ENCODE measurements at regions not wholly inside any gene's neighbourhood (a gene's known extent, or its start where the extent isn't known, plus 50 kb on each side); places are given as distances from the start of the nearest gene placed in this dataset.

DNA sequence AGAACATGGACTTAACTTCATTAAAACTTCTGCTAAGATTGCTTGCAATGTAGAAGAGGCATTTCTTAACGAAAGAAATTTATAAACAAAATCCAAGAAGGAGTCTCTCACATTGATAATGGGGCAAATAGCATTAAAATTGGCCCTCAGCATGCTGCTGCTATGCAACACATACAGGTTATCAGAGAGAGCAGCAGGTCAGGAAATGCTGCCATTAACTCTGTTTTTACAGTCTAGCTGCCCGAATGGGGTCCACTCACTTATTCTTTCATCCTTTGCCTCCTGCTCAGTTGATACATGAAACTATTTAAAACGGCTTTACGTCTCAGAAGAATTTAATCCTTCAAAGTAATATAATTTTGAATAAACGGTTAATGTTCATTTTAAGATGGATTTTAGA is 620.4 kb downstream of the SLC16A7 start:
- no peaks in the 10 kb centered on the region for H3K36me3 ChIP-seq (ENCODE audit: low read length)
- H4K20me1 ChIP-seq (ENCODE audit: low read depth, low read length) = no peaks in the 10 kb centered on the region
- H3K27me3 ChIP-seq (ENCODE audit: low read length) = no peaks in the 10 kb centered on the region
- TF ChIP-seq, protein P1, sequence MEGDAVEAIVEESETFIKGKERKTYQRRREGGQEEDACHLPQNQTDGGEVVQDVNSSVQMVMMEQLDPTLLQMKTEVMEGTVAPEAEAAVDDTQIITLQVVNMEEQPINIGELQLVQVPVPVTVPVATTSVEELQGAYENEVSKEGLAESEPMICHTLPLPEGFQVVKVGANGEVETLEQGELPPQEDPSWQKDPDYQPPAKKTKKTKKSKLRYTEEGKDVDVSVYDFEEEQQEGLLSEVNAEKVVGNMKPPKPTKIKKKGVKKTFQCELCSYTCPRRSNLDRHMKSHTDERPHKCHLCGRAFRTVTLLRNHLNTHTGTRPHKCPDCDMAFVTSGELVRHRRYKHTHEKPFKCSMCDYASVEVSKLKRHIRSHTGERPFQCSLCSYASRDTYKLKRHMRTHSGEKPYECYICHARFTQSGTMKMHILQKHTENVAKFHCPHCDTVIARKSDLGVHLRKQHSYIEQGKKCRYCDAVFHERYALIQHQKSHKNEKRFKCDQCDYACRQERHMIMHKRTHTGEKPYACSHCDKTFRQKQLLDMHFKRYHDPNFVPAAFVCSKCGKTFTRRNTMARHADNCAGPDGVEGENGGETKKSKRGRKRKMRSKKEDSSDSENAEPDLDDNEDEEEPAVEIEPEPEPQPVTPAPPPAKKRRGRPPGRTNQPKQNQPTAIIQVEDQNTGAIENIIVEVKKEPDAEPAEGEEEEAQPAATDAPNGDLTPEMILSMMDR (IDR thresholded peaks at IDR 0.05; ENCODE audit: insufficient read depth, low read length, poor library complexity, severe bottlenecking) = no peak
- TF ChIP-seq EZH2phosphoT487 (conservative IDR thresholded peaks at IDR 0.05; ENCODE audit: low read length) = no peak
- H3K9me3 ChIP-seq (ENCODE audit: insufficient read depth, low read length) = no peaks in the 10 kb centered on the region
- H3K4me2 ChIP-seq (ENCODE audit: low read depth, low read length, poor library complexity, severe bottlenecking) = no peak overlapping the region
- H3K9ac ChIP-seq (ENCODE audit: low read length) = no peak overlapping the region
- H3K9me2 ChIP-seq (replicated peaks; ENCODE audit: insufficient read depth, low read length) = no peaks in the 10 kb centered on the region
- no peak overlapping the region for H2AFZ ChIP-seq (ENCODE audit: low read depth, low read length, severe bottlenecking)
- no peaks in the 10 kb centered on the region for H3K79me2 ChIP-seq (ENCODE audit: insufficient read depth, low read length)
- H3F3A ChIP-seq (ENCODE audit: insufficient read depth) = no peaks in the 10 kb centered on the region
- no peak overlapping the region for H3K4me3 ChIP-seq (ENCODE audit: insufficient read depth, low read length, poor library complexity, severe bottlenecking)
- no peak overlapping the region for H3K27ac ChIP-seq (ENCODE audit: low read depth, low read length)

DNA sequence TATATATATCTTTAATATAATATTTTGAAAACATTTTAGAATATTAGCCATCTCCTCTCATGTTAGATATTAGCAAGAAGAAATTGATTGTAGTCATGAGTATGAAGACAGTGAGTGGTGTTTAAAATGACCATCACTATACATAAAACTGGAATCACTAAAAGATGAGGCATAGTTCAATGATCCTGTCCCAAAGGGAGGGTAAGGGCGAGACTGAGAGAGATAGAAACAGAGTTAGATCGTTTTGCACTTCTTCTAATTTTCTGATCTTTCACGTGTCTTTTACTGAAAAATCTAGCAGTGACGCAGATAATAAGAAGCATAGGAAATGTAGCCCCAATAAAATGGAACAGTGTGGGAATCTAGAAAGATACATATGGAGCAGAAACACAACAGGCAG is 627.4 kb downstream of the SLC16A7 start:
- Histone ChIP-seq H3K9ac (ENCODE audit: low read length) (no peak overlapping the region), H3F3A (ENCODE audit: insufficient read depth) (no peaks in the 10 kb centered on the region), H3K36me3 (ENCODE audit: low read length) (no peaks in the 10 kb centered on the region), H3K9me3 (ENCODE audit: insufficient read depth, low read length) (no peaks in the 10 kb centered on the region), H2AFZ (ENCODE audit: low read depth, low read length, severe bottlenecking) (no peak overlapping the region), H4K20me1 (ENCODE audit: low read depth, low read length) (no peaks in the 10 kb centered on the region), H3K4me3 (ENCODE audit: insufficient read depth, low read length, poor library complexity, severe bottlenecking) (no peak overlapping the region), H3K79me2 (ENCODE audit: insufficient read depth, low read length) (no peaks in the 10 kb centered on the region), H3K9me2 (replicated peaks; ENCODE audit: insufficient read depth, low read length) (no peaks in the 10 kb centered on the region), H3K4me2 (ENCODE audit: low read depth, low read length, poor library complexity, severe bottlenecking) (no peak overlapping the region), H3K27me3 (ENCODE audit: low read length) (no peaks in the 10 kb centered on the region), H3K27ac (ENCODE audit: low read depth, low read length) (no peak overlapping the region)
- TF ChIP-seq, protein P1 (IDR thresholded peaks at IDR 0.05; ENCODE audit: insufficient read depth, low read length, poor library complexity, severe bottlenecking) = no peak
- no peak for TF ChIP-seq EZH2phosphoT487 (conservative IDR thresholded peaks at IDR 0.05; ENCODE audit: low read length)

DNA sequence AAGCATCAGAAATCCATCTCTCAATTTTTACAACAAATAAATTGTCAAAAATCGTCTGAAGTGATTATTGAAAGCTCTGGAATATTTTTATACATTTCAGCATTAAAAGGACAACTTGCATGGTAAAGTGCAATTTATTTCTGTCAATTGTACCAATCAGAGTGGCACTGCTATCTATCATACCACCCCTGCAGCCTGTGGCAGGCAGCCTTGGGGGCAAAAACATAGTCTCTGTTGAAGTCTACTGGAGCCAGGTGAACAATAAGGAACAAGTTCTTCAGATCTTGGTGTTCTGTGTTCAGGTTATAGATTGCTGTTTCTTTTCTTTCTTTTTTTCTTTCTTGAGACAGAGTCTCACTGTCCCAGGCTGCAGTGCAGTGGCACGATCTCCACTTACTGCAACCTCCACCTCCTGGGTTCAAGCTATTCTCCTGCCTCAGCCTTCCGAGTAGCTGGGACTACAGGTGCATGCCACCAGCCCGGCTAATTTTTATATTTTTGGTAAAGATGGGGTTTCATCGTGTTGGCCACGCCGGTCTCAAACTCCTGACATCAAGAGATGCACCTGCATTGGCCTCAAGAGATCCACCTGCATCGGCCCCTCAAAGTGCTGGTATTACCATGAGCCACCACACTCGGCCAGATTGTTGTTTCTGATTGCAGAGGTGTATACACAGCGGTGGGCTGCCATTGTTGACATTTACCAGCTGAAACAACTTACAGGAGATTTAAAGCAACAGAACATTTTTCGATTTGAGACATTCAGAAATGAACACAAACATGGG is 629.6 kb downstream of the SLC16A7 start:
- no peaks in the 10 kb centered on the region for H4K20me1 ChIP-seq (ENCODE audit: low read depth, low read length)
- H3K9me2 ChIP-seq (replicated peaks; ENCODE audit: insufficient read depth, low read length) = no peaks in the 10 kb centered on the region
- no peak overlapping the region for H3K4me2 ChIP-seq (ENCODE audit: low read depth, low read length, poor library complexity, severe bottlenecking)
- H3F3A ChIP-seq (ENCODE audit: insufficient read depth) = no peaks in the 10 kb centered on the region
- H3K27me3 ChIP-seq (ENCODE audit: low read length) = no peaks in the 10 kb centered on the region
- H3K79me2 ChIP-seq (ENCODE audit: insufficient read depth, low read length) = no peaks in the 10 kb centered on the region
- H3K9me3 ChIP-seq (ENCODE audit: insufficient read depth, low read length) = no peaks in the 10 kb centered on the region
- H3K9ac ChIP-seq (ENCODE audit: low read length) = no peak overlapping the region
- H3K27ac ChIP-seq (ENCODE audit: low read depth, low read length) = no peak overlapping the region
- no peaks in the 10 kb centered on the region for H3K36me3 ChIP-seq (ENCODE audit: low read length)
- H3K4me3 ChIP-seq (ENCODE audit: insufficient read depth, low read length, poor library complexity, severe bottlenecking) = no peak overlapping the region
- TF ChIP-seq EZH2phosphoT487 (conservative IDR thresholded peaks at IDR 0.05; ENCODE audit: low read length) = no peak
- TF ChIP-seq, protein P1 (IDR thresholded peaks at IDR 0.05; ENCODE audit: insufficient read depth, low read length, poor library complexity, severe bottlenecking) = no peak
- no peak overlapping the region for H2AFZ ChIP-seq (ENCODE audit: low read depth, low read length, severe bottlenecking)
